GM18868 (cell line): ENCODE measurements at regions not wholly inside any gene's neighbourhood (a gene's known extent, or its start where the extent isn't known, plus 50 kb on each side); places are given as distances from the start of the nearest gene placed in this dataset.

Experiments used
- ATAC-seq: cut with Tn5 transposase; IDR thresholded peaks from one replicate; pipeline ENCODE4 v1.9.1; 2021; ENCODE audit warnings: mild to moderate bottlenecking, moderate library complexity; ENCODE audit not compliant: unreplicated experiment

DNA sequence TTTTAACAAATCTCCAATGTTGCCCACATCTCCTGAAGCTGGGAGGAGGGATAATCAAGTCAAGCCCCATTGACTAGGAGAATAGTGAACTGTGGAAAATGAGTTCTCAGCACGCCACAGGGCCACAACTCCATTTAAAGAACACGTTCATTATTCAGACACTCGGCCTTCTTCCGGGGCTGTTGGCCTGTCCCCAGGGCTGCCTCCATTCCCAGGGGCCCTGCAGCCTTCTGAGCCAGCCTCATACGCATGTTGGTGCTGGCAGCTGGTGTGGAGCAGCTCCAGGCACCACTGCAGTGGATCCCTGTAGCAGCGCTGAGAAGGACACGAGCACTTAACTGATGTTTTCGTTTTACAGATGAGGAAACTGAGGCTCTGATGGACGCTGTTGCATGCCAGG is 87.5 kb upstream of the RCN1 start:
- no peak for ATAC-seq

DNA sequence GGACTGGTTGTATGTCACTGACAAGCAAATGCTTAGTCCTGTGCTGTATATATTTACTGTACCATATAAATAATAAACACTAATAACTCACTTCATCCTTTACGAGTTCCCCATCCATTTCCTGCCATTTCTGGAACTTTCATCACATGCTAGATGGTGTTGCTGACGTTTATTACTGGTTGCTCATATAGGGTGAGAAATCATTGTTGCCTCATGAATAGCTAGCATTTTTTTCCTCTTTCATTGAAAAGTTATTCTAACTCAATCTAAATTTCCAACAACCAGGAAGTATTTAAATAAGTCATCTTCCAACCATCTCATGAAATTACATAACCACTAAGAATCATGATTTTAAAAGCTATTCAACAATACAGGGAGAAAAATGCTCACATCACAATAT is 88.6 kb upstream of the RCN1 start:
- no peak for ATAC-seq

DNA sequence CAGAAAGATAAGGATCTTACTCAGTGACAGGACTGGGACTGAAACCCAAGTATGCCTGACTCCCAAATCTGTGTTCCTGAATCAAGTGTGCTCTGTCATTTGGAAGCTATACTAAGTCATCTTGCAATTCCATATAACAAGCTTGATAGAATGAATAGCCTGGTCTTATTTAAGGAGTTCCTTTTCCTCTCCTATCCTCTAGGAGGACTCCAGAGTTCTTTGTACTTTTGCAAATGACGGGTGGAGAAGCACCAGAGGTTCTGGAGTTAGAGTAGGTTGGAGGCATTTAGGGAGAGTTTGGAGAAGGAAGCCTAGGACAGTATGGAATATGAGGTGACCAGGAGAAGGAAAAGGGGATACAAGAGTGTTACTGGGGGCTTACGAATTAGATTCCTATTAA is 92.9 kb upstream of the RCN1 start:
- no peak for ATAC-seq

DNA sequence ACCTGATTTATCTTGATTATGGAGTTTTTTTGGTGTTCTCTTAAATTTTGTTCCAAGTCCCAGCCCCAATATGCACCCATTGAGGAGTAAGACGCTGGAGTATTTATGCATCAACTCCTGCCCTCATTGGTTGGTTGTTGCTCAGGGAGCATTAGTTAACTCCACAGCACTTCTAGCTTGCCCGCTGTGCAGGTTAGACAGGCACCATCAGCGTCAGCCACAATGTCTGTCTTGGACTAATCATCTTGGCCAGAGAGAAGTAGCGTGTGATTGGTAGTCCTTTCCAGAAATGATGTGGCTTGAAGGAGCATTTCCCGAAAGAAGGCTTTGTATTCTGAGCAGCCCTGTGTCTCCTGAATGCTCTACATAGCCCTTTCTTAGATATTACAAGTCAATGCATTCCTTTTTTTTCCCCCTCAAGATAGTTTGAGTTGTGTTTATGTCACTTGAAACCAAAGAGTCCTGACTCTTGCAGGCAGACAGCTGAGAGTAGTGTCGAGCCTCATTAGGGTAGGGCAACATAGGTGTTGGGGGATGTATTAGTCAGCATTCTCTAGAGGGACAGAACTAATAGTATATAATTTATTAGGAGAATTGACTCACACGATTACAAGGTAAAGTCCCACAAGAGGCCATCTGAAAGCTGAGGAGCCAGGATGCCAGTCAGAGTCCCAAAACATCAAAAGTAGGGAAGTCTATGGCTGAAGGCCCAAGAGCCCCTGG is 94.6 kb upstream of the RCN1 start:
- peak; percentile 10 for ATAC-seq

DNA sequence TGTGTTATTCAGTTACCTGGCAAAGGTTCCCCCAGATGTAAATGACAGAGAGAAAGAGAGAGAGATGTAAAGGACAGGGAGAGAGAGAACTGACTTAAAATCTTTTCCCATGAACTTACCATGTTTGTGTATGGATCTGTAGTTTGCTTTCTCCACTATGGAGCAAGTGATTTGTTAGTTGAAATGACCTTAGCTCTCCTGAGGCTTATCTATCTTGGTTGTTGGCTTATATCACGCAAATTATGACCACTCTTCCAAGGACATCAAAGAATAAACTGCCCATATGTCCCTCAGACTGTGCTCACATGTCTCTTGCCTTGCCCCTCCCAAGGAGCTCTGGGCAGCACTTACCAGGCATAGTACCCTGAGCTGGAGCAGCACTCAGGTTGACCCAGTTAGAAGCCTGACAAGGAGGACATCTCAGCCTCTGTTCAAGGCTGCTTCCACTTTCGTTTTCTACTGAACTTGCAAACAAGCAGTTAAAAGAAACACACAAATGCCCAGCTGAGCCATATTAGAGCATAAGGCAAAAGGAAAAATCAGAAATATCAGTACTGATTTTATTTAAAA is 95.3 kb upstream of the RCN1 start:
- ATAC-seq = peak; percentile 90

DNA sequence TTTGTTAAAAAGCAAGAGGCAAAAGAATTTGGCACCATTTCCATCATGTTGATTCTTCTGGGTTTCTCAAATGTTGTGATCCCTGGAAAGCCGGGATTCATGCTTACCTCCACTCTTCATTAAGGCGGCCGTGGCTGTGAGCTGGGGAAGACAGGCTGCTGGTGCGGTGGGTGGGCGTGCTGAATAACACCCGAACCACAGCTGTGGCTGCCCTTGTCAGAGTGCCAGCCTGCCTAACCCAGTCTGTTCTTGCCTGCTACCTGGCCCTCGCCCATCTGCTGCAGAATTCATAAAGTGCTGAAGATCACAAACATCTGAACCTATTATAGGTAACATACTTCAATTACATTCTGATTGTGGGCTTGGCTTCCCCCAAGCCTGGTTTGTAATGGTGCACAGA is 95.8 kb upstream of the RCN1 start:
- peak; percentile 2 for ATAC-seq

DNA sequence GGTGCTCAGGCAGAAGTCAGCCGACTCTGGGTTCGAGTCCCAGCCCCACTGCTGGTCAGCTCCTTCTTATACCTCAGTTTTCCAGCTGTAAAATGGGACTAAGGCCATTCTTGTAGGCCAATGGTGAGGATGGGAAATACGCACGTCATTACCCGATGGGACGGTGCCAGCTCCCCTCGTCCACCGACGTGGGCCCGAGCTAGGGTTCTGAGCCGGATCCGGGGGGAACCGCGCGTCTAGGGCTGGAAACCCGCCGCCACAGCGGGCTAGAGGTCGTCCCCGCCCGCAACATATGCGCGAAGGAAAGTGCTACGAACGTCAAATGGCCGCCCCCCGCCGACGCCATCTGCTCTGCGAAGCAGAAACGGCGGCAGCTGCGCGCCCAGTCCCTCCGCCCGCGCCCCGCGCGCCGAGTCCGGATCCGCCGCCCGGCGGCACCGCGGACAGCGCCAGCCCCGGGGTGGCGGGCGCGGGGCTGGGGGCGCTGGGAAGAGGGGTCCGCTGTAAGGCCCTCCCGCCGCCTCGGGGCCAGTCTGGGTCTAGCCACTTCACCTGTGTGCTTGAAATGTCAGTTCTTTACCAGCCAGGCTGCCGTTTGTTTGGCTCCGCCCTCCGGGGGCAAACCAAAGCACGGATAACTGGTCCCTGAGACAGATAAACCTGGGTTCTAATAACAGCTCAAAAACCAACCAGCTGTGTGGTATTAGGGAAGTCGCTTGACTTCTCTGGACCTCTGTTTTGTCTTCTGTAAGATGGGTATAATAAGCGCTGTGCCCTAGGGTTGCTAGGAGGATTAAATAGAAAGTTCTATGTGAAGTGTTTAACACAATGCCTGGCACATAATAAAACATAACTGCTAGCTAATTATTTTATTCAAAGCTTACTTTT is 103.5 kb upstream of the RCN1 start:
- ATAC-seq = no peak

DNA sequence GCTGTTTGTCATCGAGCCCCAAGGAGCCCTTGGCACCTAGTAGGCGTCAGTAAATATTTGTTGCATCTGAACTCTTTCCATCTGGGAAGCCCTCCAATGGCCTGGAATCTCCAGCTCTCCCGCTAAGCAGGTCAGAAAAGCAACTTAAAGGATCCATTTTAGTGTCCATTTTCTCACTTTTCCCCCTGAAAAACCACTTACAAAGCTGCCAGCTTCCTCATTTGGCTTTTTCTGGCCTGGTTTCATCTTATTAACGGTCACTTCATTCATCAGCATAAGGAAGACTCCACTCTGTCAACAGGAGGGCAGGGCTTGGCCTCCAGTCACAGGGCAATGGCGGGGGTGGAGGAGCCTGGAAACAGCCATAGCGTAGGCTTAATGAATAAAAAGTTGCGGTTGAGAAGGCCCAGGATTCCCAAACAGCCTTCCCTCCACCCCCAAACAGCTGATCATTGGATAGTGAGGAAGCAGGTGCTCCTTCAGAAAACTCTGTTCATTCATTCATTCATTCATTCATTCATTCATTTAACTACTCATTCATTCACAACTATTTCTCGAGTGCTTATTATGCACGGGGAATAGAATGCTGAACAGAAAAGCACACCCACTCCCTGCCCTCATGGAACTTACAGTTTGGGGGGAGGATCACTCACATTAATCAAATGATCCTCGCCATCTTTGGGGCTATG is 104.5 kb upstream of the RCN1 start:
- ATAC-seq = no peak

DNA sequence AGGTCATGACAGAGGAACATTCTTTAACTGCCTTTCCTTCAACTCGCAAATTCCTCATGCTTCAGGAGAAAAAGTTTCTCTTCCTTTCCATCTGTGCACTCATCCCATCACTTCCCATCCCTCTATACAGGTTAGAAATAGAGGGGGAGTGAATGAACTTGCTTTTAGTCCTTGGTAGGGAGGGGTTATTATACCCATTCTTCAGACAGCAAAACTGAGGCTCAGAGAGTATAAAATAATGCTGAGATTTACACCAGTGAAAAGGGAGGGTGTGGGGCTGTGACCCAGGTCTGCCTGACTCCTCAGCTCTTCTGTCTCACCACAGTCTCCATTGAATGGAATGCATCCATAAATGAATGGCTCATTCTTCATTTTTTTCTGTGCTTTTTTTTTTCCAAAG is 109.4 kb upstream of the RCN1 start:
- no peak for ATAC-seq

DNA sequence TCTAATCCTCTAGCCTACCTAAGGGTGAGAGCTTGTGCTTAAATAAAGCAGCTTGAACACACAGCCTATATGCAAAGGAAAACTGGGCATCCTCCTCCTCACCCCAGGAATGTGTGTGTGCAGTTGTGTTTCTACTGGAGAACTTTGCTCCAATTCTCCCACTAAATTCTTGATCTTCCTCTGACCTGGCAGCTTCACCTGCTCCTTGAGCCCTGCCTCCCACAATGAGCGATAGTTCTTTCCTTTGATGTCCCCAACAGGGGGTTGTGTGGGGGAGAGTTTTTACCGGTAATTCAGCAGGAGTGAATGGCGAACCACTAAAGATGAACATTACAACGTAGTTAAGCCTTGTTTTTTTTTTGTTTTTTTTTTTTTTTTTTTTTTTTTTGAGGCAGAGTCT is 113.5 kb upstream of the RCN1 start:
- no peak for ATAC-seq

DNA sequence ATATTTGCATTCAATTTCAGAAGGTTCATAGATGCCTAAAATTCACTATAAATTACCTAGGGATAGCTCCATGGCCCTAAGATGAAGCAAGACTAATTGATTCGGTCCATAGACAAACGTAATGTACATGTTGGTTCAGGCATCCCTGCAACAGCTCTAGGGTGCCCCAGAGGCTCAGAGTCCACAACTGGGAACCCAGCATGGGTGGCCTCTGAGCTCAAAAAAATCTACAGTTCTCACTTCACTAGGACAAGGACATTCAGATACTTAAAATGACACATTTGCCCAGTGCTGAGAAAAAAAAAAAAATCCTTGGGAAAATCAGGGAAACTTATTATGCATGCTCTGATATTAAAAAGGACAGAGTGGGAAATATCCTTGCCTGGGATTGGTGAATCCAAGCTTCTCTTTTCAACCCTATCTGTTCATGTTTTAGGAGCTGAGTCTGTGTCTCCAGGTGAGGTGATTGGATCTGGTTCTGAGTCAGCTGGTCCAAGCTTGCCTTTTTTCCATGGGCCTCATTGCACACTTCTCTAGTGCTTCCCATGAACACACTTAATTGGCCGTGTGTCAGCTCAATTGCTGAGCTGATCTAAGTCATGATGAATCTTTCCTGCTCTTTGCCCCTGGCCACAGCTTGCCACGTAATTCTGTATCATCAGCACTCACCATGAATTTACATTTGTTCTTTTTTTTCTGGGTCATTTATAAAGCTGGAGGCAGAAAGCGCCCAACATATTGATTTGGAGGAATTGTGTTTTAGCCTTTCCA is 116.3 kb upstream of the RCN1 start:
- ATAC-seq = no peak

DNA sequence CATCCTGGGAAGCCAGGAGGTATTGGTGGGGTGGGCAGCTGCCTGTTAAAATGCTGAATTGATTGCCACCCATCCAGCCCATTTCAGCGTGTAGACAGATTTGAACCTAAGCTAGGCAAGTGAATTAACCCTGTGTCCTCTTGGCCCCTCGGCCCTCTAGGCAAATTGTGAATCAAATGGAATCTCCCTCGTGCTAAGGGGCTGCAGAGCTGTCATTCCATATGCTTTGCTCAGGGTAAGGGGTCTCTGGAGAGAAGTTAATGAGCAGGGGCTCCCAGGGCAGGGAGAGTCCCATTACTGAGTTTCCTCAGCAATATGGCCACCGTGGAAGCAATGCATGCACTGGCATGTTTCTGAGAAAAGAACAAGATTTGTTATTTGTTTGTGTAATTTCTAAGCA is 117.7 kb upstream of the RCN1 start:
- no peak for ATAC-seq

DNA sequence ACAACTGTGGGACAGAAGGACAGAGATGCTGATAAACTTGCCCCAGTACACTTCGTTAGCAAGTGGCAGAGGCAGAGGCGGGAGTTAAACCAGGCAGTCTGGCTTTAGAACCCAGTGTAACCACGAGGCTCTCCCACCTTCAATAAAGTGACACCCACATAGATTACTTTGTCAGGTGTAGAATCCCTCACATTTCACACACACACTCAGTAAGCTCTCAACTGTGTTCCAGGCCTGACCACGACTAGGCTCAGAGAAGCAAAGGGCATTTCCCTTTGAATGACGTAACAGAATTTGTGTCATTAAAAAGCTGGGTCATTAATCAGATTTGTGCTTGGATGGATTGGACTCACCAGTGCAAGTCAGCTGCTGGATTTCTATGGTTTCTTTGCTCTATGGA is 118.3 kb upstream of the RCN1 start:
- ATAC-seq = no peak

DNA sequence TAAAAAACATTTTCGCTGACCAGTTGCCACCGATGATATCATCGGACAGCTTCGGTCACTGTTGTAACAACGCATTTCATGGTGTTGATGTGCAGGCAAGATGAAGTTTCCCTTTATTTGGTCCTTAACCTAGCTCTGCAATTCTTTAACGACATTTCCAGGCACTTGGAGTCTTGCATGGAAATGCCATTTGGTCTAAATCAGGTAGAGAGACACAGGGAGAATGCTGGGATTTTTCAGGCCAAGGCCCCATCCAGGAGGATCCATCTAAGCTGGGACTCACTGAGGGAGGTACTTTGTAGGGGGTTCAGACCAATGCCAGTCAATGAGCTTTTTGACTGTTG is 121.5 kb upstream of the RCN1 start:
- no peak for ATAC-seq

DNA sequence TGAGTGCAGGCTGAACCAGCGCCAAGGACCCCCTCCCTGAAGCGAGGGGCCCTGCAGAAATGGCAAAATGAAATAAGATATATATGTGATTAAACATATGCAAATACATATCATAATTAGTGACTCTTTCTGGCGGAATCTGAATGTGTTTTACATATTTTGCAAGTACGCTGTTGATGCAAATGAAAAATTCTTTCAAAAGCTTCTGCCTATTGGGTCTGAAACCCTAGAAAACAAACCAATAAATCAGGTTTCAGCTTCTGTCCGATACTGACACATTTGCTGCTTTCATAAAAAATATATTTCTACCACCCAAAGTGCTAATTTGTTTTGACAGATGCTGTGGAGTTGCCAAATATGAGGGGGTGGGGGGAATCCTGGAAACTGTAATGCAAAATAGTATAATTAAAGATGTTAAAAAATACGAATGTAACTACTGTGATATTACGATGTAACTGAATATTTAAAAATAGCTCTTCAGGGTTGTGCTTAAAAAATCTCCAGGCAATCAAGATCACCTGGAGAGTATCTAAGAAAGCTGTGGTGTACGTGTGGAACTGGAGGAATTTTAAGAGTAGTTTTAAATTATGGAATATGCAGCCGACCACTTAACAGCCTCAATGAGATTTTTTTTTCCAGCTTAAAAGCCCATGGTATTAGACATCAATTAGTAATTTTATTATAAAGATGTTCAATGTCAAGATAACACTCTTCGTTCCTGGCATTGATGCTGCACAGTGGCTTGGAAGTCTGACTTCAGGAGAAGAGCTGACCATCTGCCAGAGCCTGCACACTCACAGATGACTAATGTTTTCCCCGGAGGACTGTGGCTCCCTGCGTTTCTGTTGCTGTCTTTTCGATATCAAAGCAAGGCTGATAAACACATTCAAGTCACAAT is 122.2 kb upstream of the RCN1 start:
- ATAC-seq = no peak

DNA sequence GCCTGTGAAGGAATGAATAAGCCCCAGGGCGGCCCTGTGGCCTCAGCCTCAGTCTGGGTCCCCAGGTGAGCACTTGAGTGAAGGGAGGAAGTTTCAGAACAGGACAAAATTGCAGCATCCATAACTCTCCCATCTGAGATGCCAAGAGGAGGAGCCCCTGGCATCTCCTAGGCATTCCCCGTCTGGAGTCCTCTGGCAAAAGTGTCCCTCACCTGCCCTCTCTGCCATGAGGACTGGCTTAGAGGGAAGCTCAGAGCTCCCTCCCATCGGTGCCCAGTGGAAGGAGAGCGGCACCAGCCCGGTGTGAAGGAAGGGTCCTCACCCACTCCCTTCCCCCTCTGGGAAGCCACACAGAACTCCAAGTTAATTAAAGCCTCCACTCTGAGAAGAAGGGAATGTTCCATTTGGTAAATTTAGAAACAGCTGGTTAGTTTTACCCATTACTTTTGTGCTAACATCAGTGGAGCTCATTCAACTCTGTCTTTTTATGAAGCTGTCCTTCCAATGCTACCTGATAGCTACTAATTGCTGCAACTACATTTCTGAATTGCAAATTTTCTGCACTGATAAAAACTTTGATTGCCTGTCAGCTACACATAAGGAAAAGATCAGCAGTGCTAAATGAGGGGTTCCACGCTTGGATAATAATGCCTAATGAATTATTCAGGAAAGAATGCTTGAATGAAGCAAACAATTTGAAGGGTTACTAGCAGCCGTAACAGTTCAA is 123.3 kb upstream of the RCN1 start:
- no peak for ATAC-seq

DNA sequence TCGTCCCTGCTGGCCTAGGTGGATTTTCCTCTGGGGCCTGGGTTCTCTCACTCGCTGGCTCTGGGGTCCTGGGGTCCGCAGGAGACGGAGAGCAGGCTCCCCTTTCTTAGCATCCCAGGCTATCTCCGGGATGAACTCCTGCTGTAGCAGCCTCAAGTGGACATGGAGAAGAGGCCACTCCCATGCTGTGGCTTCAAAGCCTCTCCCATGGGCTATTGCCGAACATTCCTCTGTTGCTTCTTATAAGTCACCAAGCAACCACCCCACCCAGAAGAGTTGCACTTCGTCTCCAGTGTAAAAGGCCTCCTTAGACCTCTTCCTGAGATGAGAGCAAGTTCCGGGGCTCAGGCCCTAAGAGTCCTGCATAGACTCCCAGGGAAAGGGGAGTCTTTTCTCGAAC is 124.0 kb upstream of the RCN1 start:
- no peak for ATAC-seq

DNA sequence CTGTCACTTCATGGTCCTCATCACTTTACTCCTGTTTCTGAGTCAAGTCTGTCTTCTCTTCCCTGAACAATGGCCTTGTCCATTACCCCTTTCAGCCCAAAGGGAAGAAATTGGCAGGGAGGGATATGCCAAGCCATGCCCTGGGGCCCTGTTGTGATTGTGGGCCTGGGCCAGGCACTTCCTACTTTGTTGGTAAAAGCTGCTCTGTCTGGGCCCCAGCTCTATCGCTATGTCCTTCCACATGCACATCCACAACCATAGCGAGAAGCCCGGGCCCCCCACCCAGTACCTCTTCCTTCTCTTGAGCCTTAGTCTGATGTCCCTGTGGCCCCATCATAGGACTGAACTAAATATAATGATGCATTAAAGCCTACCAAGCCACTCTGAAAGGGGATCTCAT is 126.7 kb upstream of the RCN1 start:
- no peak for ATAC-seq

DNA sequence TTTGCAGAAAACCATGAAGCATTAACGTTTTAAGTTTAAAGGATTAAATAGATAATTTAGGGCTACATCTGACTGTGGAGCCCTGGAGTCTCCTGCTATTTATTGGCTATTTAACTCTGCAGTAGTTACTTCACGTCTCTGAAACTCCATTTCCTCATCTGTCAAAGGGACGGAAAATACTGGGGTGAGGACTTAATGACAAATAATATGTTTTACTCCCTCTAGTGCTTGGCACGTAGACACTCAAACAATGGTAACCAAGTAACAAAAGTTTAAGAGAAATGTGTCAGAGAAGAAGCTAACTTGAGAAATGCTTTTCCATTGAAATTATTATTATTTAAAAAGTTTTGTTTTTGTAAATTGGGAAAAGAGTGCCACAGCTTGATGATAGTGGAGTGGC is 130.7 kb upstream of the RCN1 start:
- no peak for ATAC-seq
